PC-3 (cell line): ENCODE measurements at regions not wholly inside any gene's neighbourhood (a gene's known extent, or its start where the extent isn't known, plus 50 kb on each side); places are given as distances from the start of the nearest gene placed in this dataset.

Experiments used
- ATAC-seq: fragments of 200-7000 bp; cut with Tn5 transposase; 2 replicates; pipeline ENCODE4 v1.9.1; 2020; ENCODE audit warnings: mild to moderate bottlenecking, moderate library complexity
- BruUV-seq: library from RNA; stranded (reverse); fragments of 400-500 nt; replicated peaks from 2 replicates; lab custom pipeline; 2021; lab: Mats Ljungman, UMichigan
- CTCF ChIA-PET: fragments of 300-600 bp; sonication (Branson Sonifier 250); formaldehyde crosslinking; loops from one replicate; lab custom pipeline; 2022; ENCODE audit warnings: antibody characterized with exemption; lab: Charles Lee
- POLR2A ChIA-PET: fragments of 300-600 bp; sonication (Branson Sonifier 250); formaldehyde crosslinking; loops from one replicate; lab custom pipeline; 2022; ENCODE audit warnings: antibody characterized with exemption; ENCODE audit not compliant: unreplicated experiment; lab: Charles Lee
- DNase-seq: peaks from one replicate; pipeline ENCODE4 v3.0.0-alpha.2; 2015
- H2AFZ ChIP-seq: fragments of 300-600 bp; sonication (generic); 2 replicates; pipeline ENCODE4 v1.6.0; 2016; ENCODE audit warnings: antibody characterized with exemption, low read length
- H3F3A ChIP-seq: fragments of 300-600 bp; sonication (generic); one replicate; pipeline ENCODE4 v1.6.0; 2017; ENCODE audit warnings: antibody characterized with exemption, low read length, control low read depth, mild to moderate bottlenecking; ENCODE audit not compliant: unreplicated experiment
- H3K27ac ChIP-seq: fragments of 300-600 bp; sonication (generic); 2 replicates; pipeline ENCODE4 v1.5.1; 2016; ENCODE audit warnings: mild to moderate bottlenecking, low read length
- H3K27me3 ChIP-seq: fragments of 300-600 bp; sonication (generic); 2 replicates; pipeline ENCODE4 v1.6.1; 2016; ENCODE audit warnings: low read length, mixed read lengths
- H3K36me3 ChIP-seq: fragments of 300-600 bp; sonication (generic); 2 replicates; pipeline ENCODE4 v1.6.1; 2016; ENCODE audit warnings: low read depth, mixed run types, low read length, mixed read lengths
- H3K4me1 ChIP-seq: fragments of 300-600 bp; sonication (generic); 2 replicates; pipeline ENCODE4 v1.5.1; 2016; ENCODE audit warnings: low read length; ENCODE audit not compliant: insufficient read depth
- H3K4me2 ChIP-seq: fragments of 300-600 bp; sonication (generic); 2 replicates; pipeline ENCODE4 v1.6.0; 2016; ENCODE audit warnings: low read length
- H3K4me3 ChIP-seq: fragments of 300-600 bp; sonication (generic); 2 replicates; pipeline ENCODE4 v1.5.1; 2016; ENCODE audit warnings: mild to moderate bottlenecking, low read length, mixed read lengths
- H3K79me2 ChIP-seq: fragments of 300-600 bp; sonication (generic); 2 replicates; pipeline ENCODE4 v1.6.1; 2017; ENCODE audit warnings: low read length, mixed read lengths
- H3K9ac ChIP-seq: fragments of 300-600 bp; sonication (generic); 2 replicates; pipeline ENCODE4 v1.6.0; 2016; ENCODE audit warnings: mild to moderate bottlenecking, low read length
- H3K9me2 ChIP-seq: fragments of 300-600 bp; sonication (generic); replicated peaks from 2 replicates; pipeline ENCODE4 v1.6.1; 2016; ENCODE audit warnings: mixed run types, low read length, mixed read lengths
- H3K9me3 ChIP-seq: fragments of 300-600 bp; sonication (generic); 2 replicates; pipeline ENCODE4 v1.6.1; 2016; ENCODE audit warnings: low read length, mixed read lengths
- H4K20me1 ChIP-seq: fragments of 300-600 bp; sonication (generic); 2 replicates; pipeline ENCODE4 v1.6.1; 2016; ENCODE audit warnings: low read length, mixed read lengths
- CTCF ChIP-seq: fragments of 300-600 bp; sonication (generic); conservative IDR thresholded peaks from 2 replicates; pipeline ENCODE4 v1.5.1; 2017; ENCODE audit warnings: antibody characterized with exemption, low read depth, mild to moderate bottlenecking, low read length
- EZH2 ChIP-seq: fragments of 300-600 bp; sonication (generic); IDR thresholded peaks from one replicate; pipeline ENCODE4 v1.6.1; 2017; ENCODE audit warnings: antibody characterized with exemption, mild to moderate bottlenecking, low read length; ENCODE audit not compliant: unreplicated experiment
- EZH2phosphoT487 ChIP-seq: fragments of 300-600 bp; sonication (generic); IDR thresholded peaks from 2 replicates; pipeline ENCODE4 v1.6.1; 2018; ENCODE audit warnings: mild to moderate bottlenecking, antibody characterized with exemption, low read length, borderline replicate concordance
- intact Hi-C: fragments of 100-400 bp; cut with micrococcal nuclease; formaldehyde crosslinking; loops from 2 replicates; pipeline ENCODE4 v1.9.0; 2023

GRCh38 chr10:65720901-65721300, 1204.9 kb upstream of the LRRTM3 start:
- no peak for DNase-seq
- Histone ChIP-seq H3K79me2 (no peaks in the 10 kb centered on the region), H3K9ac (no peak overlapping the region), H3K27me3 (no peaks in the 10 kb centered on the region), H3K9me2 (no peaks in the 10 kb centered on the region), H3K27ac (no peak overlapping the region), H2AFZ (no peak overlapping the region), H3K4me1 (no peaks in the 10 kb centered on the region), H3F3A (no peaks in the 10 kb centered on the region), H3K4me2 (peak overlapping the region; percentile 9; the same call in 1 of the 2 replicates), H3K9me3 (no peaks in the 10 kb centered on the region), H4K20me1 (no peaks in the 10 kb centered on the region), H3K4me3 (peak overlapping the region; percentile 14; the same call in 1 of the 2 replicates), H3K36me3 (no peaks in the 10 kb centered on the region)
- ChIA-PET CTCF (no interaction called here), POLR2A (no interaction called here)
- TF ChIP-seq EZH2phosphoT487 (no peak), EZH2 (no peak), CTCF (no peak)
- no TSS peak for BruUV-seq
- intact Hi-C loops, result no loop called here
- no peak for ATAC-seq

- BruUV-seq, result no TSS peak
- intact Hi-C loops, result no loop called here
- DNase-seq (no peak), ATAC-seq (no peak)
- ChIA-PET CTCF (no interaction called here), POLR2A (no interaction called here)
- Histone ChIP-seq H3F3A (no peaks in the 10 kb centered on the region), H3K36me3 (no peaks in the 10 kb centered on the region), H3K4me1 (no peaks in the 10 kb centered on the region), H3K79me2 (no peaks in the 10 kb centered on the region), H3K27me3 (no peaks in the 10 kb centered on the region), H3K9ac (no peak overlapping the region), H3K27ac (no peak overlapping the region), H3K4me2 (no peak overlapping the region), H4K20me1 (no peaks in the 10 kb centered on the region), H3K9me3 (no peaks in the 10 kb centered on the region), H3K4me3 (no peak overlapping the region), H3K9me2 (no peaks in the 10 kb centered on the region), H2AFZ (no peak overlapping the region)
- TF ChIP-seq EZH2phosphoT487 (no peak), EZH2 (no peak), CTCF (no peak)
Measured at GRCh38 chr10:65723525-65723924, 1202.3 kb upstream of the LRRTM3 start.

GRCh38 chr10:65735382-65735781, 1190.5 kb upstream of the LRRTM3 start:
- Histone ChIP-seq H3F3A (no peaks in the 10 kb centered on the region), H3K27me3 (no peaks in the 10 kb centered on the region), H3K9me2 (no peaks in the 10 kb centered on the region), H3K4me3 (no peak overlapping the region), H4K20me1 (no peaks in the 10 kb centered on the region), H3K79me2 (no peaks in the 10 kb centered on the region), H3K27ac (no peak overlapping the region), H3K4me1 (no peaks in the 10 kb centered on the region), H3K9me3 (no peaks in the 10 kb centered on the region), H3K4me2 (no peak overlapping the region), H3K9ac (no peak overlapping the region), H3K36me3 (no peaks in the 10 kb centered on the region), H2AFZ (no peak overlapping the region)
- no peak for TF ChIP-seq EZH2
- intact Hi-C loops, result no loop called here
- DNase-seq (no peak), ATAC-seq (no peak)
- BruUV-seq, result no TSS peak
- ChIA-PET POLR2A (no interaction called here), CTCF (interaction anchor here (0.6 kb wide), 1 partner anchor 1305 kb away, joined by 6 read pairs; no protein-coding TSS in a partner anchor)
